IMR-90 (cell line): ENCODE measurements at regions not wholly inside any gene's neighbourhood (a gene's known extent, or its start where the extent isn't known, plus 50 kb on each side); places are given as distances from the start of the nearest gene placed in this dataset.

Source experiments
- ATAC-seq: fragments of 200-7000 bp; cut with Tn5 transposase; 2 replicates; pipeline ENCODE4 v1.9.1; 2020; ENCODE audit warnings: low read depth, mild to moderate bottlenecking, moderate library complexity
- BruUV-seq: library from RNA; stranded (reverse); fragments of 400-500 nt; replicated peaks from 2 replicates; lab custom pipeline; 2021; lab: Mats Ljungman, UMichigan
- CTCF ChIA-PET: fragments of 300-600 bp; formaldehyde crosslinking; extraction: SDS; loops from one replicate; lab custom pipeline; 2021; ENCODE audit warnings: antibody characterized with exemption; lab: Yijun Ruan, JAX
- POLR2A ChIA-PET: fragments of 300-600 bp; sonication (Branson Sonifier 250); formaldehyde crosslinking; loops from one replicate; lab custom pipeline; 2022; ENCODE audit warnings: antibody characterized with exemption; ENCODE audit not compliant: unreplicated experiment; lab: Charles Lee
- DNase-seq: peaks from one replicate; pipeline ENCODE4 v3.0.0; 2013
- H2AFZ ChIP-seq: replicated peaks from 2 replicates; pipeline ENCODE3; 2013; ENCODE audit warnings: low read length, mild to moderate bottlenecking; ENCODE audit not compliant: poor library complexity
- H2AK5ac ChIP-seq: 2 replicates; pipeline ENCODE4 v1.6.1; 2013; ENCODE audit warnings: low read depth, low read length, inconsistent platforms
- H2AK9ac ChIP-seq: replicated peaks from 2 replicates; pipeline ENCODE3; 2013; ENCODE audit warnings: mild to moderate bottlenecking, low read depth, low read length, moderate library complexity; ENCODE audit not compliant: poor library complexity
- H2BK120ac ChIP-seq: 2 replicates; pipeline ENCODE4 v1.6.1; 2013; ENCODE audit warnings: low read depth, low read length, inconsistent platforms
- H2BK15ac ChIP-seq: 3 replicates; pipeline ENCODE4 v1.6.1; 2013; ENCODE audit warnings: low read depth, low read length, inconsistent platforms
- H2BK20ac ChIP-seq: 2 replicates; pipeline ENCODE4 v1.6.1; 2013; ENCODE audit warnings: low read depth, mild to moderate bottlenecking, inconsistent platforms, low read length, moderate library complexity
- H2BK5ac ChIP-seq: 2 replicates; pipeline ENCODE4 v1.6.1; 2013; ENCODE audit warnings: mild to moderate bottlenecking, low read depth, low read length, inconsistent platforms; ENCODE audit not compliant: poor library complexity, severe bottlenecking
- H3K14ac ChIP-seq: replicated peaks from 2 replicates; pipeline ENCODE4 v1.6.1; 2013; ENCODE audit warnings: low read depth, low read length, inconsistent platforms
- H3K18ac ChIP-seq: 2 replicates; pipeline ENCODE4 v1.6.1; 2013; ENCODE audit warnings: low read depth, low read length, control low read depth
- H3K23ac ChIP-seq: 2 replicates; pipeline ENCODE4 v1.6.1; 2013; ENCODE audit warnings: low read depth, low read length, inconsistent platforms
- H3K27ac ChIP-seq: 2 replicates; pipeline ENCODE4 v1.5.1; 2013; ENCODE audit warnings: mild to moderate bottlenecking, control low read depth, low read length; ENCODE audit not compliant: insufficient read depth
- H3K27me3 ChIP-seq: 2 replicates; pipeline ENCODE4 v1.6.1; 2013; ENCODE audit warnings: low read length; ENCODE audit not compliant: control insufficient read depth, insufficient read depth
- H3K36me3 ChIP-seq: 2 replicates; pipeline ENCODE4 v1.6.1; 2013; ENCODE audit warnings: low read length, mixed read lengths; ENCODE audit not compliant: control insufficient read depth, insufficient read depth
- H3K4ac ChIP-seq: 2 replicates; pipeline ENCODE4 v1.6.1; 2013; ENCODE audit warnings: low read depth, low read length, inconsistent platforms
- H3K4me1 ChIP-seq: 2 replicates; pipeline ENCODE4 v1.6.1; 2013; ENCODE audit warnings: low read length, mixed read lengths; ENCODE audit not compliant: control insufficient read depth, insufficient read depth
- H3K4me2 ChIP-seq: 2 replicates; pipeline ENCODE4 v1.6.1; 2013; ENCODE audit warnings: low read depth, mild to moderate bottlenecking, control low read depth, low read length, moderate library complexity
- H3K4me3 ChIP-seq: 2 replicates; pipeline ENCODE4 v1.5.1; 2013; ENCODE audit warnings: low read depth, mild to moderate bottlenecking, control low read depth, low read length, moderate library complexity; ENCODE audit not compliant: insufficient read depth
- H3K56ac ChIP-seq: 2 replicates; pipeline ENCODE4 v1.6.1; 2013; ENCODE audit warnings: low read length, inconsistent platforms; ENCODE audit not compliant: insufficient read depth; ENCODE audit errors: extremely low read depth
- H3K79me1 ChIP-seq, 2 experiments: 2 replicates each; pipeline ENCODE4 v1.6.1; 2013; ENCODE audit warnings: low read length in 2 of 2, inconsistent platforms in 1 of 2, low read depth in 1 of 2
- H3K9ac ChIP-seq: 2 replicates; pipeline ENCODE4 v1.6.1; 2013; ENCODE audit warnings: low read depth, low read length, control low read depth
- H3K9me1 ChIP-seq: 2 replicates; pipeline ENCODE4 v1.6.1; 2013; ENCODE audit warnings: low read length, inconsistent platforms; ENCODE audit not compliant: insufficient read depth
- H3K9me3 ChIP-seq: 2 replicates; pipeline ENCODE4 v1.6.1; 2013; ENCODE audit warnings: low read length; ENCODE audit not compliant: control insufficient read depth, insufficient read depth
- H4K20me1 ChIP-seq: 2 replicates; pipeline ENCODE4 v1.6.1; 2013; ENCODE audit warnings: low read length, inconsistent platforms; ENCODE audit not compliant: insufficient read depth
- H4K5ac ChIP-seq: 2 replicates; pipeline ENCODE4 v1.6.1; 2013; ENCODE audit warnings: mild to moderate bottlenecking, low read depth, low read length, control low read depth
- H4K8ac ChIP-seq, 2 experiments: 2 replicates each; pipeline ENCODE4 v1.6.1; 2013; ENCODE audit warnings: low read depth in 2 of 2, low read length in 2 of 2, control low read depth in 1 of 2, inconsistent platforms in 1 of 2
- H4K91ac ChIP-seq: 2 replicates; pipeline ENCODE4 v1.6.1; 2013; ENCODE audit warnings: low read depth, low read length, inconsistent platforms; ENCODE audit not compliant: insufficient read depth
- CEBPB ChIP-seq: IDR thresholded peaks from 2 replicates; pipeline ENCODE4 v1.6.1; 2012; ENCODE audit warnings: low read depth, low read length, improper control_type of control experiment
- POLR2A ChIP-seq: IDR thresholded peaks from 2 replicates; pipeline ENCODE4 v1.6.1; 2012; ENCODE audit warnings: mild to moderate bottlenecking, low read depth, low read length
- SMC3 ChIP-seq: fragments of 150-350 bp; IDR thresholded peaks from 2 replicates; pipeline ENCODE4 v1.6.1; 2016; ENCODE audit warnings: low read depth, mild to moderate bottlenecking, antibody characterized with exemption, low read length, moderate library complexity
- dilution Hi-C: fragments of 300-500 bp; cut with HindIII; formaldehyde crosslinking; loops from one replicate; pipeline ENCODE4 v1.14.3; 2018; ENCODE audit warnings: low sequenced_read_pairs; ENCODE audit not compliant: unreplicated experiment
- in situ Hi-C: fragments of 300-500 bp; cut with MboI; formaldehyde crosslinking; loops from 3 replicates; pipeline ENCODE4 v1.14.3; 2019; ENCODE audit warnings: low sequenced_read_pairs, inconsistent platforms, mixed read lengths
- intact Hi-C: fragments of 100-400 bp; cut with micrococcal nuclease; formaldehyde crosslinking; loops from 2 replicates; pipeline ENCODE4 v1.10.0; 2022

DNA sequence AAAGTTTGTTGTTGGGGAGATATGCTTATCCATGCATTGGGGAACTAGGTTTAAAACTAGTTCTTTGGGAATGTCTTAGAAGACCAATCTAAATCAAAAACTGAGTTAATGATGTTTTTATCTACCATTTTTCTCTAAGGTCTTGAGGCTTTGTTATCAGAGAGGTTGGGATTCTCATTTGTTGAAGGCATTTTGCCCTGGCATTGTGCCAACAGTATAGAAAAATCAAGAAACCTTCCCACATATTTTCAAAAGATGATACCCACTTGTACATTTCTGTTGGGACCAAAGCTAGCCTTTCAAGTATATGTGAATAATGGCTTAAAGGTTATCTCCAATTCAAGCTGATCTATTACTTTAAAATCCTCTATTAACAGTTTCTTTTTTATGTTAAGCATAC lies 419.8 kb upstream of the KIF2A start:
- H3K36me3 ChIP-seq: no peaks in the 10 kb centered on the region
- no peaks in the 10 kb centered on the region for H3K4me1 ChIP-seq
- ATAC-seq: no peak
- CTCF ChIA-PET: interaction anchor here (1.2 kb wide), 1 partner anchor 257 kb away, joined by 3 read pairs; no protein-coding TSS in a partner anchor
- H3K79me1 ChIP-seq: no peaks in the 10 kb centered on the region
- no peaks in the 10 kb centered on the region for H3K9me3 ChIP-seq
- no peak overlapping the region for H2AFZ ChIP-seq
- in situ Hi-C loops (no loop called here), intact Hi-C loops (no loop called here), dilution Hi-C loops (no loop called here)
- no peak overlapping the region for H3K9ac ChIP-seq
- H3K4me3 ChIP-seq: no peak overlapping the region
- no peak overlapping the region for H3K4me2 ChIP-seq
- BruUV-seq: no TSS peak
- H4K91ac ChIP-seq: no peak overlapping the region
- no peak overlapping the region for H2BK15ac ChIP-seq
- no peak overlapping the region for H3K4ac ChIP-seq
- no peak for DNase-seq
- no peaks in the 10 kb centered on the region for H3K27me3 ChIP-seq
- H2BK120ac ChIP-seq: no peak overlapping the region
- POLR2A ChIA-PET: no interaction called here
- H3K56ac ChIP-seq: no peak overlapping the region
- H3K9me1 ChIP-seq: no peaks in the 10 kb centered on the region
- H2BK20ac ChIP-seq: no peak overlapping the region
- no peak overlapping the region for H3K23ac ChIP-seq
- H4K8ac ChIP-seq: no peak overlapping the region
- H2BK5ac ChIP-seq: no peak overlapping the region
- TF ChIP-seq CEBPB: no peak
- TF ChIP-seq SMC3: no peak
- TF ChIP-seq POLR2A: no peak
- no peak overlapping the region for H3K18ac ChIP-seq
- H2AK5ac ChIP-seq: no peak overlapping the region
- no peak overlapping the region for H3K14ac ChIP-seq
- H2AK9ac ChIP-seq: no peak overlapping the region
- H4K5ac ChIP-seq: no peak overlapping the region
- H3K27ac ChIP-seq: no peak overlapping the region
- H4K20me1 ChIP-seq: no peaks in the 10 kb centered on the region
